Pons (tissue), 1 donor: ENCODE measurements at regions not wholly inside any gene's neighbourhood (a gene's known extent, or its start where the extent isn't known, plus 50 kb on each side); places are given as distances from the start of the nearest gene placed in this dataset.
A peak's percentile ranks its signal among the peaks of the same experiment; 100 is the strongest.
"Not testable (repeated sequence)": the region's sequence is repeated elsewhere in the genome, so short reads cannot be mapped to it uniquely, and the experiment has no call there.

Experiments used
- DNase-seq: peaks from one replicate; pipeline ENCODE4 v3.0.0-alpha.2; 2016; ENCODE audit warnings: low spot score

GRCh38 chr15:44817797-44818196 is 81.5 kb downstream of the TRIM69 start:
- DNase-seq = not testable (repeated sequence)

GRCh38 chr15:44819331-44819987 is 83.1 kb downstream of the TRIM69 start:
- DNase-seq = not testable (repeated sequence)

GRCh38 chr15:44820535-44820934 is 84.2 kb downstream of the TRIM69 start:
- DNase-seq = not testable (repeated sequence)

- DNase-seq = not testable (repeated sequence)
Observed at GRCh38 chr15:44820967-44821366, 84.6 kb downstream of the TRIM69 start.

- not testable (repeated sequence) for DNase-seq
Observed at GRCh38 chr15:44824277-44825145, 88.2 kb downstream of the TRIM69 start.

GRCh38 chr15:44826583-44826982 is 90.3 kb downstream of the TRIM69 start:
- DNase-seq = not testable (repeated sequence)

- not testable (repeated sequence) for DNase-seq
Observed at GRCh38 chr15:44828229-44828914, 92.0 kb downstream of the TRIM69 start.

- peak; percentile 61 for DNase-seq
Observed at GRCh38 chr15:44829150-44829549, 92.8 kb downstream of the TRIM69 start.

GRCh38 chr15:44830692-44831408 is 94.5 kb downstream of the TRIM69 start:
- not testable (repeated sequence) for DNase-seq

- DNase-seq = not testable (repeated sequence)
Observed at GRCh38 chr15:44831409-44831741, 95.0 kb downstream of the TRIM69 start.

GRCh38 chr15:44832133-44832532 is 95.8 kb downstream of the TRIM69 start:
- DNase-seq = not testable (repeated sequence)

- not testable (repeated sequence) for DNase-seq
Observed at GRCh38 chr15:44833081-44833480, 96.8 kb downstream of the TRIM69 start.

- not testable (repeated sequence) for DNase-seq
Observed at GRCh38 chr15:44833761-44834160, 97.4 kb downstream of the TRIM69 start.

GRCh38 chr15:44835082-44835481 is 98.8 kb downstream of the TRIM69 start:
- DNase-seq = not testable (repeated sequence)

GRCh38 chr15:44836094-44836493 is 99.8 kb downstream of the TRIM69 start:
- DNase-seq = no peak

GRCh38 chr15:44838929-44839328 is 102.6 kb downstream of the TRIM69 start:
- not testable (repeated sequence) for DNase-seq

GRCh38 chr15:44841762-44842161 is 105.4 kb downstream of the TRIM69 start:
- not testable (repeated sequence) for DNase-seq

- not testable (repeated sequence) for DNase-seq
Observed at GRCh38 chr15:44842883-44843282, 106.6 kb downstream of the TRIM69 start.

- DNase-seq = not testable (repeated sequence)
Observed at GRCh38 chr15:44844936-44845335, 108.6 kb downstream of the TRIM69 start.

- DNase-seq = not testable (repeated sequence)
Observed at GRCh38 chr15:44846156-44846555, 109.8 kb downstream of the TRIM69 start.

GRCh38 chr15:44847555-44847954 is 108.9 kb upstream of the TERB2 start:
- DNase-seq = not testable (repeated sequence)

- peak; percentile 13 for DNase-seq
Observed at GRCh38 chr15:44848859-44849258, 107.6 kb upstream of the TERB2 start.
